ENCODE measurements at regions not wholly inside any gene's neighbourhood (a gene's known extent, or its start where the extent isn't known, plus 50 kb on each side); places are given as distances from the start of the nearest gene placed in this dataset.

DNA sequence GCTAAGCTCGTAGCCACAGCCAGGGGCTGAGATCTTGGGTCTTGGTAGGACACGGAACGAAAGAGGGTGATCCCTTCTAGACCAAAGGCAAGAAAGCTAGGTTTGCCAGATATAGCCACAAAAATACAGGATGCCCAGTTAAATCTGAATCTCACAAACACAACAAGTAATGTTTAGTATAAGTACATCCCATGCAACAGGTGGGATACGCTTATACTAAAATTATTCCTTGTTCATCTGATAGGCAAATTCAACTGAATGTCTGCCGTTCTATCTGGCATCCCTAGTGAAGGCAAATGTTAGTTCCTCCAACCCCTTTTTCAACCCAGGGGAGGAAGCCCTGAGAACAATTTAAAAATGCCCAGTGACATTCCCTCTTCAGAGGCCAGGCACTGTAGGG lies 131.1 kb upstream of the MGMT start:
- Histone ChIP-seq H2AFZ (replicated peaks) (no peak overlapping the region), H4K20me1 (ENCODE audit: low read depth) (no peaks in the 10 kb centered on the region), H3K79me2 (ENCODE audit: low read depth) (no peaks in the 10 kb centered on the region), H3K4me1 (peaks cover 2% of the 10 kb centered on the region), H3K4me2 (no peak overlapping the region), H3K36me3 (no peaks in the 10 kb centered on the region), H3K4me3 (no peak overlapping the region), H3K27ac (no peak overlapping the region), H3K9me3 (ENCODE audit: low read depth) (no peaks in the 10 kb centered on the region), H3K27me3 (no peaks in the 10 kb centered on the region), H3K9ac (no peak overlapping the region), H3F3A (ENCODE audit: low read depth) (no peaks in the 10 kb centered on the region)
- no peak for DNase-seq (ENCODE audit: low spot score)
- no peak overlapping the region for H3K4me3 Mint-ChIP-seq
- H3K27ac Mint-ChIP-seq, result no peak overlapping the region
- H3K9me3 Mint-ChIP-seq, result peaks cover 2% of the 10 kb centered on the region
- no peaks in the 10 kb centered on the region for H3K36me3 Mint-ChIP-seq
- no peaks in the 10 kb centered on the region for H3K27me3 Mint-ChIP-seq (ENCODE audit: insufficient read depth, low read depth)
- TF ChIP-seq EZH2 (IDR thresholded peaks at IDR 0.05), result no peak
- TF ChIP-seq, protein P1, sequence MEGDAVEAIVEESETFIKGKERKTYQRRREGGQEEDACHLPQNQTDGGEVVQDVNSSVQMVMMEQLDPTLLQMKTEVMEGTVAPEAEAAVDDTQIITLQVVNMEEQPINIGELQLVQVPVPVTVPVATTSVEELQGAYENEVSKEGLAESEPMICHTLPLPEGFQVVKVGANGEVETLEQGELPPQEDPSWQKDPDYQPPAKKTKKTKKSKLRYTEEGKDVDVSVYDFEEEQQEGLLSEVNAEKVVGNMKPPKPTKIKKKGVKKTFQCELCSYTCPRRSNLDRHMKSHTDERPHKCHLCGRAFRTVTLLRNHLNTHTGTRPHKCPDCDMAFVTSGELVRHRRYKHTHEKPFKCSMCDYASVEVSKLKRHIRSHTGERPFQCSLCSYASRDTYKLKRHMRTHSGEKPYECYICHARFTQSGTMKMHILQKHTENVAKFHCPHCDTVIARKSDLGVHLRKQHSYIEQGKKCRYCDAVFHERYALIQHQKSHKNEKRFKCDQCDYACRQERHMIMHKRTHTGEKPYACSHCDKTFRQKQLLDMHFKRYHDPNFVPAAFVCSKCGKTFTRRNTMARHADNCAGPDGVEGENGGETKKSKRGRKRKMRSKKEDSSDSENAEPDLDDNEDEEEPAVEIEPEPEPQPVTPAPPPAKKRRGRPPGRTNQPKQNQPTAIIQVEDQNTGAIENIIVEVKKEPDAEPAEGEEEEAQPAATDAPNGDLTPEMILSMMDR (IDR thresholded peaks at IDR 0.05), result no peak
- TF ChIP-seq EZH2phosphoT487 (IDR thresholded peaks at IDR 0.05), result no peak
- H3K4me1 Mint-ChIP-seq, result peaks cover 4% of the 10 kb centered on the region

GRCh38 chr10:129339191-129339590 lies 127.8 kb upstream of the MGMT start:
- Mint-ChIP-seq H3K4me1 (peaks cover 3% of the 10 kb centered on the region), H3K9me3 (no peaks in the 10 kb centered on the region), H3K4me3 (no peak overlapping the region), H3K36me3 (no peaks in the 10 kb centered on the region), H3K27ac (no peak overlapping the region), H3K27me3 (ENCODE audit: insufficient read depth, low read depth) (peaks cover 7% of the 10 kb centered on the region)
- peaks cover 1% of the 10 kb centered on the region for H3K4me1 ChIP-seq
- H4K20me1 ChIP-seq (ENCODE audit: low read depth), result no peaks in the 10 kb centered on the region
- no peak overlapping the region for H3K9ac ChIP-seq
- H3K4me3 ChIP-seq, result no peak overlapping the region
- H3K79me2 ChIP-seq (ENCODE audit: low read depth), result no peaks in the 10 kb centered on the region
- no peaks in the 10 kb centered on the region for H3K9me3 ChIP-seq (ENCODE audit: low read depth)
- H3K27ac ChIP-seq, result no peak overlapping the region
- no peak for DNase-seq (ENCODE audit: low spot score)
- no peak overlapping the region for H2AFZ ChIP-seq (replicated peaks)
- H3K4me2 ChIP-seq, result no peak overlapping the region
- H3F3A ChIP-seq (ENCODE audit: low read depth), result no peaks in the 10 kb centered on the region
- H3K36me3 ChIP-seq, result no peaks in the 10 kb centered on the region
- H3K27me3 ChIP-seq, result no peaks in the 10 kb centered on the region
- TF ChIP-seq EZH2phosphoT487 (IDR thresholded peaks at IDR 0.05) (no peak), EZH2 (IDR thresholded peaks at IDR 0.05) (no peak)
- TF ChIP-seq, protein P1 (IDR thresholded peaks at IDR 0.05), result no peak

GRCh38 chr10:129339841-129340240 lies 127.2 kb upstream of the MGMT start:
- peaks cover 7% of the 10 kb centered on the region for H3K27me3 Mint-ChIP-seq (ENCODE audit: insufficient read depth, low read depth)
- no peaks in the 10 kb centered on the region for H3K79me2 ChIP-seq (ENCODE audit: low read depth)
- H3F3A ChIP-seq (ENCODE audit: low read depth), result no peaks in the 10 kb centered on the region

More at GRCh38 chr10:129339841-129340240, 127.2 kb upstream of the MGMT start:
- Histone ChIP-seq H3K4me1 (no peaks in the 10 kb centered on the region), H2AFZ (replicated peaks) (no peak overlapping the region), H3K4me3 (no peak overlapping the region), H3K9ac (no peak overlapping the region), H3K4me2 (no peak overlapping the region), H3K9me3 (ENCODE audit: low read depth) (no peaks in the 10 kb centered on the region), H3K27ac (no peak overlapping the region), H3K27me3 (no peaks in the 10 kb centered on the region), H3K36me3 (no peaks in the 10 kb centered on the region), H4K20me1 (ENCODE audit: low read depth) (no peaks in the 10 kb centered on the region)
- H3K4me3 Mint-ChIP-seq, result no peak overlapping the region
- DNase-seq (ENCODE audit: low spot score), result no peak
- no peaks in the 10 kb centered on the region for H3K4me1 Mint-ChIP-seq
- no peaks in the 10 kb centered on the region for H3K9me3 Mint-ChIP-seq
- H3K27ac Mint-ChIP-seq, result no peak overlapping the region
- no peaks in the 10 kb centered on the region for H3K36me3 Mint-ChIP-seq
- TF ChIP-seq, protein P1 (IDR thresholded peaks at IDR 0.05), result no peak
- TF ChIP-seq EZH2phosphoT487 (IDR thresholded peaks at IDR 0.05) (no peak), EZH2 (IDR thresholded peaks at IDR 0.05) (no peak)
